T-helper 2 cell treated with Interferon-gamma antibody and Interleukin-4, amounts not matched to agents 5 μg/mL and 100 μg/mL, for 36 hours (primary cell): ENCODE measurements at regions not wholly inside any gene's neighbourhood (a gene's known extent, or its start where the extent isn't known, plus 50 kb on each side); places are given as distances from the start of the nearest gene placed in this dataset.

Source experiments
- DNase-seq: peaks from one replicate; pipeline ENCODE4 v3.0.0; 2021; ENCODE audit warnings: low spot score
- H3K27ac Mint-ChIP-seq: one replicate; pipeline ENCODE4 v1.8.0; 2021; ENCODE audit warnings: mild to moderate bottlenecking, mixed read lengths
- H3K27me3 Mint-ChIP-seq: one replicate; pipeline ENCODE4 v1.8.0; 2021; ENCODE audit warnings: low read depth, mixed read lengths
- H3K36me3 Mint-ChIP-seq: one replicate; pipeline ENCODE4 v1.8.0; 2021; ENCODE audit warnings: low read depth, mixed read lengths
- H3K4me1 Mint-ChIP-seq: one replicate; pipeline ENCODE4 v1.8.0; 2021; ENCODE audit warnings: low read depth, mixed read lengths
- H3K4me3 Mint-ChIP-seq: one replicate; pipeline ENCODE4 v1.8.0; 2022; ENCODE audit warnings: mild to moderate bottlenecking, moderate library complexity, mixed read lengths
- H3K9me3 Mint-ChIP-seq: one replicate; pipeline ENCODE4 v1.8.0; 2021; ENCODE audit warnings: mixed read lengths

- no peak overlapping the region for H3K4me3 Mint-ChIP-seq
- H3K9me3 Mint-ChIP-seq, result peaks cover 3% of the 10 kb centered on the region
- H3K27ac Mint-ChIP-seq, result no peak overlapping the region
- H3K36me3 Mint-ChIP-seq, result no peaks in the 10 kb centered on the region
- no peaks in the 10 kb centered on the region for H3K4me1 Mint-ChIP-seq
- no peak for DNase-seq
- H3K27me3 Mint-ChIP-seq, result no peaks in the 10 kb centered on the region
Measured at GRCh38 chr4:132513491-132513890, 635.6 kb upstream of the PCDH10 start.

- no peaks in the 10 kb centered on the region for H3K9me3 Mint-ChIP-seq
- no peaks in the 10 kb centered on the region for H3K27me3 Mint-ChIP-seq
- H3K4me3 Mint-ChIP-seq, result no peak overlapping the region
- H3K36me3 Mint-ChIP-seq, result no peaks in the 10 kb centered on the region
- DNase-seq, result no peak
- H3K27ac Mint-ChIP-seq, result no peak overlapping the region
- H3K4me1 Mint-ChIP-seq, result no peaks in the 10 kb centered on the region
Measured at GRCh38 chr4:132526652-132527051, 622.4 kb upstream of the PCDH10 start.

GRCh38 chr4:132527817-132528216 is 621.3 kb upstream of the PCDH10 start:
- no peaks in the 10 kb centered on the region for H3K36me3 Mint-ChIP-seq

GRCh38 chr4:132530861-132531260 is 618.2 kb upstream of the PCDH10 start:
- Mint-ChIP-seq H3K27me3 (no peaks in the 10 kb centered on the region), H3K4me3 (no peak overlapping the region), H3K27ac (no peak overlapping the region), H3K36me3 (no peaks in the 10 kb centered on the region), H3K9me3 (no peaks in the 10 kb centered on the region), H3K4me1 (no peaks in the 10 kb centered on the region)
- DNase-seq, result no peak

More at GRCh38 chr4:132527817-132528216, 621.3 kb upstream of the PCDH10 start:
- DNase-seq, result no peak
- no peak overlapping the region for H3K27ac Mint-ChIP-seq
- H3K27me3 Mint-ChIP-seq, result no peaks in the 10 kb centered on the region
- H3K4me1 Mint-ChIP-seq, result no peaks in the 10 kb centered on the region
- no peaks in the 10 kb centered on the region for H3K9me3 Mint-ChIP-seq
- H3K4me3 Mint-ChIP-seq, result no peak overlapping the region

GRCh38 chr4:132540268-132540667 is 608.8 kb upstream of the PCDH10 start:
- Mint-ChIP-seq H3K27me3 (no peaks in the 10 kb centered on the region), H3K36me3 (no peaks in the 10 kb centered on the region), H3K27ac (no peak overlapping the region), H3K4me3 (no peak overlapping the region), H3K9me3 (peaks cover 12% of the 10 kb centered on the region), H3K4me1 (no peaks in the 10 kb centered on the region)
- no peak for DNase-seq

- Mint-ChIP-seq H3K27ac (no peak overlapping the region), H3K36me3 (no peaks in the 10 kb centered on the region), H3K27me3 (no peaks in the 10 kb centered on the region), H3K4me3 (no peak overlapping the region), H3K4me1 (no peaks in the 10 kb centered on the region), H3K9me3 (peaks cover 12% of the 10 kb centered on the region)
- no peak for DNase-seq
Measured at GRCh38 chr4:132540797-132541196, 608.3 kb upstream of the PCDH10 start.

GRCh38 chr4:132542228-132542627 is 606.9 kb upstream of the PCDH10 start:
- DNase-seq, result no peak
- Mint-ChIP-seq H3K27me3 (no peaks in the 10 kb centered on the region), H3K9me3 (peaks cover 16% of the 10 kb centered on the region), H3K4me1 (no peaks in the 10 kb centered on the region), H3K36me3 (no peaks in the 10 kb centered on the region), H3K4me3 (no peak overlapping the region), H3K27ac (no peak overlapping the region)

- no peaks in the 10 kb centered on the region for H3K27me3 Mint-ChIP-seq
- DNase-seq, result no peak
- peaks cover 4% of the 10 kb centered on the region for H3K9me3 Mint-ChIP-seq
- H3K27ac Mint-ChIP-seq, result no peak overlapping the region
- no peak overlapping the region for H3K4me3 Mint-ChIP-seq
- H3K36me3 Mint-ChIP-seq, result no peaks in the 10 kb centered on the region
- H3K4me1 Mint-ChIP-seq, result no peaks in the 10 kb centered on the region
Measured at GRCh38 chr4:132548463-132548862, 600.6 kb upstream of the PCDH10 start.

GRCh38 chr4:132556316-132556715 is 592.8 kb upstream of the PCDH10 start:
- H3K36me3 Mint-ChIP-seq, result no peaks in the 10 kb centered on the region
- no peak for DNase-seq
- H3K4me1 Mint-ChIP-seq, result no peaks in the 10 kb centered on the region
- no peak overlapping the region for H3K27ac Mint-ChIP-seq
- H3K4me3 Mint-ChIP-seq, result no peak overlapping the region
- H3K27me3 Mint-ChIP-seq, result no peaks in the 10 kb centered on the region
- H3K9me3 Mint-ChIP-seq, result peaks cover 8% of the 10 kb centered on the region

GRCh38 chr4:132557660-132558059 is 591.4 kb upstream of the PCDH10 start:
- Mint-ChIP-seq H3K36me3 (no peaks in the 10 kb centered on the region), H3K27ac (no peak overlapping the region), H3K4me3 (no peak overlapping the region), H3K9me3 (peaks cover 8% of the 10 kb centered on the region), H3K4me1 (no peaks in the 10 kb centered on the region), H3K27me3 (no peaks in the 10 kb centered on the region)
- no peak for DNase-seq

- no peaks in the 10 kb centered on the region for H3K4me1 Mint-ChIP-seq
- H3K4me3 Mint-ChIP-seq, result no peak overlapping the region
- H3K27me3 Mint-ChIP-seq, result no peaks in the 10 kb centered on the region
- H3K36me3 Mint-ChIP-seq, result no peaks in the 10 kb centered on the region
- peaks cover 4% of the 10 kb centered on the region for H3K9me3 Mint-ChIP-seq
- DNase-seq, result no peak
- no peak overlapping the region for H3K27ac Mint-ChIP-seq
Measured at GRCh38 chr4:132564920-132565319, 584.2 kb upstream of the PCDH10 start.

- Mint-ChIP-seq H3K27ac (no peak overlapping the region), H3K4me1 (no peaks in the 10 kb centered on the region), H3K36me3 (no peaks in the 10 kb centered on the region), H3K9me3 (peaks cover 5% of the 10 kb centered on the region), H3K27me3 (no peaks in the 10 kb centered on the region), H3K4me3 (no peak overlapping the region)
- DNase-seq, result no peak
Measured at GRCh38 chr4:132565542-132565941, 583.6 kb upstream of the PCDH10 start.

- Mint-ChIP-seq H3K27me3 (no peaks in the 10 kb centered on the region), H3K4me3 (no peak overlapping the region)
Measured at GRCh38 chr4:132572210-132572609, 576.9 kb upstream of the PCDH10 start.

GRCh38 chr4:132587626-132588025 is 561.5 kb upstream of the PCDH10 start:
- Mint-ChIP-seq H3K27me3 (no peaks in the 10 kb centered on the region), H3K9me3 (no peaks in the 10 kb centered on the region), H3K4me3 (no peak overlapping the region), H3K4me1 (no peaks in the 10 kb centered on the region), H3K36me3 (no peaks in the 10 kb centered on the region), H3K27ac (no peak overlapping the region)
- DNase-seq, result no peak

More at GRCh38 chr4:132572210-132572609, 576.9 kb upstream of the PCDH10 start:
- no peak overlapping the region for H3K27ac Mint-ChIP-seq
- H3K4me1 Mint-ChIP-seq, result no peaks in the 10 kb centered on the region
- DNase-seq, result no peak
- H3K9me3 Mint-ChIP-seq, result peaks cover 5% of the 10 kb centered on the region
- H3K36me3 Mint-ChIP-seq, result no peaks in the 10 kb centered on the region

- no peaks in the 10 kb centered on the region for H3K4me1 Mint-ChIP-seq
- no peaks in the 10 kb centered on the region for H3K27me3 Mint-ChIP-seq
- H3K4me3 Mint-ChIP-seq, result no peak overlapping the region
- DNase-seq, result no peak
- H3K27ac Mint-ChIP-seq, result no peak overlapping the region
- H3K9me3 Mint-ChIP-seq, result peaks cover 3% of the 10 kb centered on the region
- H3K36me3 Mint-ChIP-seq, result no peaks in the 10 kb centered on the region
Measured at GRCh38 chr4:132592340-132592739, 556.8 kb upstream of the PCDH10 start.
